HCT116 (cell line): ENCODE measurements at regions not wholly inside any gene's neighbourhood (a gene's known extent, or its start where the extent isn't known, plus 50 kb on each side); places are given as distances from the start of the nearest gene placed in this dataset.

Source experiments
- ATAC-seq: fragments of 200-7000 bp; cut with Tn5 transposase; 2 replicates; pipeline ENCODE4 v1.9.1; 2020; ENCODE audit warnings: mild to moderate bottlenecking, moderate library complexity
- BruUV-seq: library from RNA; stranded (reverse); fragments of 400-500 nt; replicated peaks from 2 replicates; lab custom pipeline; 2021; lab: Mats Ljungman, UMichigan
- CTCF ChIA-PET: fragments of 300-600 bp; sonication (Branson Sonifier 250); formaldehyde crosslinking; loops from one replicate; lab custom pipeline; 2021; ENCODE audit warnings: antibody characterized with exemption; lab: Charles Lee
- POLR2A ChIA-PET: fragments of 300-600, 350-600 bp; sonication (Branson Sonifier 250); formaldehyde crosslinking; loops from one replicate; lab custom pipeline; 2021; ENCODE audit warnings: antibody characterized with exemption; lab: Charles Lee
- RAD21 ChIA-PET, 2 experiments: fragments of 300-600 bp; sonication (Branson Sonifier 250); formaldehyde crosslinking; loops; one replicate each; lab custom pipeline; 2023; ENCODE audit warnings: low total read pairs in 2 of 2; ENCODE audit not compliant: uncharacterized antibody in 2 of 2, unreplicated experiment in 2 of 2, low non-redundant PET in 1 of 2; lab: Charles Lee
- DNase-seq: peaks from one replicate; pipeline ENCODE4 v3.0.0-alpha.2; 2010; ENCODE audit warnings: low read depth, low spot score
- H2AFZ ChIP-seq: fragments of 200-600 bp; shearing (Covaris generic), sonication (generic); 2 replicates; pipeline ENCODE4 v1.6.1; 2017; ENCODE audit warnings: low read depth, mixed run types, mixed read lengths, antibody characterized with exemption, low read length; ENCODE audit not compliant: poor library complexity, severe bottlenecking
- H3K27ac ChIP-seq: 2 replicates; pipeline ENCODE4 v1.5.1; 2012; ENCODE audit warnings: low read depth, low read length
- H3K27me3 ChIP-seq: fragments of 200-600 bp; sonication (generic); 2 replicates; pipeline ENCODE4 v1.6.1; 2016; ENCODE audit warnings: mixed run types, low read length, mixed read lengths; ENCODE audit not compliant: insufficient read depth
- H3K36me3 ChIP-seq, 2 experiments: fragments of 200-500 bp in 1 of 2; fragments of 200-600 bp in 1 of 2; sonication (Bioruptor generic) in 1 of 2; sonication (generic) in 1 of 2; 2 replicates each; pipeline versions ENCODE4 v1.5.1 to v1.6.1; 2014 to 2016; ENCODE audit warnings: low read length in 2 of 2, inconsistent platforms in 1 of 2, mixed read lengths in 1 of 2, mixed run types in 1 of 2; ENCODE audit not compliant: insufficient read depth in 2 of 2, control insufficient read depth in 1 of 2
- H3K4me1 ChIP-seq, 2 experiments: fragments of 200-600 bp in 1 of 2; sonication (generic) in 1 of 2; 2 replicates each; pipeline versions ENCODE4 v1.5.1 to v1.6.1; 2012 to 2017; ENCODE audit warnings: low read length in 2 of 2, inconsistent platforms in 1 of 2, mild to moderate bottlenecking in 1 of 2, mixed read lengths in 1 of 2, mixed run types in 1 of 2, moderate library complexity in 1 of 2; ENCODE audit not compliant: insufficient read depth in 2 of 2, control insufficient read depth in 1 of 2
- H3K4me2 ChIP-seq: fragments of 200-600 bp; sonication (generic); 2 replicates; pipeline ENCODE4 v1.6.1; 2017; ENCODE audit warnings: mixed run types, low read length, mixed read lengths
- H3K4me3 ChIP-seq, 2 experiments: fragments of 200-600 bp in 1 of 2; sonication (generic) in 1 of 2; replicated peaks in 1 of 2; 2 replicates each; pipeline ENCODE4 v1.5.1; 2011 to 2016; ENCODE audit warnings: low read length in 2 of 2, control low read depth in 1 of 2, low read depth in 1 of 2, mild to moderate bottlenecking in 1 of 2, mixed read lengths in 1 of 2, mixed run types in 1 of 2
- H3K79me2 ChIP-seq: fragments of 200-600 bp; sonication (generic); 2 replicates; pipeline ENCODE4 v1.6.1; 2017; ENCODE audit warnings: mild to moderate bottlenecking, mixed run types, low read length, moderate library complexity, mixed read lengths; ENCODE audit not compliant: insufficient read depth
- H3K9ac ChIP-seq: fragments of 200-600 bp; sonication (generic); 2 replicates; pipeline ENCODE4 v1.6.1; 2016; ENCODE audit warnings: low read length, mixed read lengths
- H3K9me2 ChIP-seq: fragments of 200-600 bp; sonication (generic), shearing (Covaris generic); 2 replicates; pipeline ENCODE4 v1.6.1; 2017; ENCODE audit warnings: mixed run types, mild to moderate bottlenecking, moderate library complexity; ENCODE audit not compliant: insufficient read depth
- H3K9me3 ChIP-seq, 2 experiments: fragments of 200-500 bp in 1 of 2; fragments of 200-600 bp in 1 of 2; sonication (Bioruptor generic) in 1 of 2; sonication (generic) in 1 of 2; 2 replicates each; pipeline ENCODE4 v1.6.1; 2014 to 2017; ENCODE audit warnings: low read length in 2 of 2, mixed read lengths in 2 of 2, inconsistent platforms in 1 of 2, low read depth in 1 of 2, mild to moderate bottlenecking in 1 of 2, mixed run types in 1 of 2, moderate library complexity in 1 of 2; ENCODE audit not compliant: control insufficient read depth in 1 of 2, insufficient read depth in 1 of 2
- H4K20me1 ChIP-seq: fragments of 200-600 bp; sonication (generic), shearing (Covaris generic); 2 replicates; pipeline ENCODE4 v1.6.1; 2017; ENCODE audit warnings: mixed run types, mild to moderate bottlenecking, moderate library complexity; ENCODE audit not compliant: insufficient read depth
- EGR1 ChIP-seq: IDR thresholded peaks from 2 replicates; pipeline ENCODE4 v1.6.1; 2012; ENCODE audit warnings: low read depth
- ELF1 ChIP-seq: IDR thresholded peaks from 2 replicates; pipeline ENCODE4 v1.6.1; 2012; ENCODE audit warnings: low read depth, borderline replicate concordance
- EZH2phosphoT487 ChIP-seq: fragments of 200-600 bp; IDR thresholded peaks from 2 replicates; pipeline ENCODE4 v1.6.1; 2018; ENCODE audit warnings: antibody characterized with exemption, borderline replicate concordance
- POLR2A ChIP-seq: IDR thresholded peaks from 2 replicates; pipeline ENCODE4 v1.7.0; 2011; ENCODE audit warnings: borderline replicate concordance; ENCODE audit not compliant: insufficient read depth, insufficient read length; ENCODE audit errors: extremely low read depth
- SP1 ChIP-seq: IDR thresholded peaks from 2 replicates; pipeline ENCODE4 v1.6.1; 2012; ENCODE audit warnings: low read depth
- SRF ChIP-seq: IDR thresholded peaks from 2 replicates; pipeline ENCODE4 v1.6.1; 2012; ENCODE audit warnings: low read depth
- YY1 ChIP-seq: IDR thresholded peaks from 2 replicates; pipeline ENCODE4 v1.6.1; 2011; ENCODE audit warnings: low read length, low read depth, moderate library complexity, mild to moderate bottlenecking; ENCODE audit not compliant: insufficient replicate concordance; ENCODE audit errors: extremely low read depth
- ZNF274 ChIP-seq: fragments of 200-500 bp; sonication (Bioruptor generic); IDR thresholded peaks from 2 replicates; pipeline ENCODE4 v1.6.1; 2014; ENCODE audit warnings: mild to moderate bottlenecking, low read depth, low read length, inconsistent platforms
- intact Hi-C: fragments of 100-400 bp; cut with micrococcal nuclease; formaldehyde crosslinking; loops from 2 replicates; pipeline ENCODE4 v1.10.0; 2022
- TF ChIP-seq, protein P1 (sequence below): IDR thresholded peaks from 2 replicates; pipeline ENCODE4 v1.6.1; 2012
- TF ChIP-seq, protein P2 (sequence below): IDR thresholded peaks from 2 replicates; pipeline ENCODE4 v1.6.1; 2012
- TF ChIP-seq, protein P3 (sequence below), 3 experiments: fragments of 200-600 bp in 1 of 3; sonication (generic) in 1 of 3; IDR thresholded peaks in 2 of 3; conservative IDR thresholded peaks in 1 of 3; 2 replicates each; pipeline ENCODE4 v1.5.1; 2012 to 2017; ENCODE audit warnings: low read depth in 2 of 3, low read length in 2 of 3, antibody characterized with exemption in 1 of 3, borderline replicate concordance in 1 of 3, control low read depth in 1 of 3, mild to moderate bottlenecking in 1 of 3, mixed read lengths in 1 of 3, mixed run types in 1 of 3, moderate library complexity in 1 of 3; ENCODE audit not compliant: insufficient read depth in 1 of 3
- TF ChIP-seq, protein P4 (sequence below): IDR thresholded peaks from 2 replicates; pipeline ENCODE4 v1.6.1; 2011; ENCODE audit warnings: mild to moderate bottlenecking, low read length, moderate library complexity; ENCODE audit not compliant: insufficient replicate concordance; ENCODE audit errors: extremely low read depth

DNA sequence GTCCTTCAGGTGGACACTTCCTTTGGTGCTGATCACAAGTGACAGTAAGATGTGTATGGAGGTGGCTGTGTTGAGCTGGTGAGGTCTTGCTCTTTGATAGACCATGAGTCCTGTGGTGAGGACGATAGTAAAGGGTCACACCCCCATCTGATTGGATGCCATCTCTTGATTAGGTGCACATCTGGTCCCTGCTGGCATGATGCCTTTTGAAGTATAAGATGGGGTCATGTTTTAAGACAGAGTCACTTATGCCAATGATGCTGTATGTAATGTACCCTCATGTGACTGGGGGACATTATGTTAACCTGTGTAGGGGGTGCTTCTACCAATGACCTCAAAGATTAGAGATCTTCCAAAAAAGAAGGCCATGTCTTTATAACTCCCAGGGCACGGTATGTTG, 644.6 kb downstream of the ACTR3B start:
- Histone ChIP-seq H3K4me1 (no peaks in the 10 kb centered on the region), H3K4me2 (no peak overlapping the region), H3K9me3 (peaks cover 0 to 13% of the 10 kb centered on the region in 2 experiments; a peak in 2 of 4 replicates), H3K36me3 (no peaks in the 10 kb centered on the region), H2AFZ (no peak overlapping the region), H3K79me2 (no peaks in the 10 kb centered on the region), H3K9me2 (no peaks in the 10 kb centered on the region), H3K9ac (no peak overlapping the region), H3K27ac (no peak overlapping the region), H4K20me1 (no peaks in the 10 kb centered on the region), H3K27me3 (no peaks in the 10 kb centered on the region), H3K4me3 (no peak overlapping the region)
- CTCF ChIA-PET, result no interaction called here
- RAD21 ChIA-PET, result no interaction called here
- ATAC-seq (no peak), DNase-seq (no peak)
- intact Hi-C loops, result no loop called here
- TF ChIP-seq SRF, result no peak
- POLR2A ChIA-PET, result no interaction called here
- BruUV-seq, result no TSS peak

DNA sequence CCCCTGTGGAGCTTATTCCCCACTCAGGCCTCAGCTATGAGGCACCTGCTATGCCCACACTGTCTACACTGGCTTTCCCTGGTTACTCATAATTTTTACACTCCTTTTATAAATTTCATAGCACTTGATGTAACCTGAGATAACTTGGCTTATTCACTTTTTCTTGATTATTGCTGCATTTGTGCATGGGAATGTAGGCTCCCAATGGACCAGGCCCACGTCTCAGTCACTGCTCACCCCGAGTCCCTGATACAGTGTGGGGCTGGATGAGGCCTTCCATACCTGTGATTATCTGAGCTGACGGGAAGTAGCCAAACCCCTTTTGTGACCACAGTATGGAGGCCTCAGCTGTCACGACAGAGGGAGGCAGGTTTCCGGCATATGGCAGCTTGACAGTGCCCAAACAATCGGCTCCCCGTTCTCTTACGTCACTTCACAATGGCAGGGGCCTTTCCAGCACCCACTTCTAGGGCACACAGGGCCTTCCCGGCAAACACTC, 645.3 kb downstream of the ACTR3B start:
- Histone ChIP-seq H3K36me3 (no peaks in the 10 kb centered on the region), H3K4me2 (no peak overlapping the region), H3K27me3 (no peaks in the 10 kb centered on the region), H2AFZ (no peak overlapping the region), H3K9me2 (no peaks in the 10 kb centered on the region), H3K27ac (no peak overlapping the region), H3K4me3 (no peak overlapping the region), H3K4me1 (no peaks in the 10 kb centered on the region), H3K9ac (no peak overlapping the region), H3K9me3 (peaks cover 0 to 13% of the 10 kb centered on the region in 2 experiments; a peak in 1 of 4 replicates), H3K79me2 (no peaks in the 10 kb centered on the region), H4K20me1 (no peaks in the 10 kb centered on the region)
- intact Hi-C loops, result no loop called here
- ATAC-seq, result no peak
- RAD21 ChIA-PET, result no interaction called here
- no peak for DNase-seq
- BruUV-seq, result no TSS peak
- POLR2A ChIA-PET, result no interaction called here
- CTCF ChIA-PET, result no interaction called here
- TF ChIP-seq, protein P1, sequence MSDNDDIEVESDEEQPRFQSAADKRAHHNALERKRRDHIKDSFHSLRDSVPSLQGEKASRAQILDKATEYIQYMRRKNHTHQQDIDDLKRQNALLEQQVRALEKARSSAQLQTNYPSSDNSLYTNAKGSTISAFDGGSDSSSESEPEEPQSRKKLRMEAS, result no peak
- TF ChIP-seq ZNF274 (no peak), POLR2A (no peak), EZH2phosphoT487 (no peak), SP1 (no peak), EGR1 (no peak), YY1 (no peak), ELF1 (no peak)
- TF ChIP-seq, protein P2, sequence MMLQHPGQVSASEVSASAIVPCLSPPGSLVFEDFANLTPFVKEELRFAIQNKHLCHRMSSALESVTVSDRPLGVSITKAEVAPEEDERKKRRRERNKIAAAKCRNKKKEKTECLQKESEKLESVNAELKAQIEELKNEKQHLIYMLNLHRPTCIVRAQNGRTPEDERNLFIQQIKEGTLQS, result no peak
- TF ChIP-seq, protein P3, sequence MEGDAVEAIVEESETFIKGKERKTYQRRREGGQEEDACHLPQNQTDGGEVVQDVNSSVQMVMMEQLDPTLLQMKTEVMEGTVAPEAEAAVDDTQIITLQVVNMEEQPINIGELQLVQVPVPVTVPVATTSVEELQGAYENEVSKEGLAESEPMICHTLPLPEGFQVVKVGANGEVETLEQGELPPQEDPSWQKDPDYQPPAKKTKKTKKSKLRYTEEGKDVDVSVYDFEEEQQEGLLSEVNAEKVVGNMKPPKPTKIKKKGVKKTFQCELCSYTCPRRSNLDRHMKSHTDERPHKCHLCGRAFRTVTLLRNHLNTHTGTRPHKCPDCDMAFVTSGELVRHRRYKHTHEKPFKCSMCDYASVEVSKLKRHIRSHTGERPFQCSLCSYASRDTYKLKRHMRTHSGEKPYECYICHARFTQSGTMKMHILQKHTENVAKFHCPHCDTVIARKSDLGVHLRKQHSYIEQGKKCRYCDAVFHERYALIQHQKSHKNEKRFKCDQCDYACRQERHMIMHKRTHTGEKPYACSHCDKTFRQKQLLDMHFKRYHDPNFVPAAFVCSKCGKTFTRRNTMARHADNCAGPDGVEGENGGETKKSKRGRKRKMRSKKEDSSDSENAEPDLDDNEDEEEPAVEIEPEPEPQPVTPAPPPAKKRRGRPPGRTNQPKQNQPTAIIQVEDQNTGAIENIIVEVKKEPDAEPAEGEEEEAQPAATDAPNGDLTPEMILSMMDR (IDR thresholded peaks at IDR 0.05 in 2 of 3, conservative IDR thresholded peaks at IDR 0.05 in 1 of 3; ENCODE audit: borderline replicate concordance in 1 of 3, insufficient read depth in 1 of 3, low read depth in 2 of 3, low read length in 2 of 3), result no peak
- TF ChIP-seq, protein P4, sequence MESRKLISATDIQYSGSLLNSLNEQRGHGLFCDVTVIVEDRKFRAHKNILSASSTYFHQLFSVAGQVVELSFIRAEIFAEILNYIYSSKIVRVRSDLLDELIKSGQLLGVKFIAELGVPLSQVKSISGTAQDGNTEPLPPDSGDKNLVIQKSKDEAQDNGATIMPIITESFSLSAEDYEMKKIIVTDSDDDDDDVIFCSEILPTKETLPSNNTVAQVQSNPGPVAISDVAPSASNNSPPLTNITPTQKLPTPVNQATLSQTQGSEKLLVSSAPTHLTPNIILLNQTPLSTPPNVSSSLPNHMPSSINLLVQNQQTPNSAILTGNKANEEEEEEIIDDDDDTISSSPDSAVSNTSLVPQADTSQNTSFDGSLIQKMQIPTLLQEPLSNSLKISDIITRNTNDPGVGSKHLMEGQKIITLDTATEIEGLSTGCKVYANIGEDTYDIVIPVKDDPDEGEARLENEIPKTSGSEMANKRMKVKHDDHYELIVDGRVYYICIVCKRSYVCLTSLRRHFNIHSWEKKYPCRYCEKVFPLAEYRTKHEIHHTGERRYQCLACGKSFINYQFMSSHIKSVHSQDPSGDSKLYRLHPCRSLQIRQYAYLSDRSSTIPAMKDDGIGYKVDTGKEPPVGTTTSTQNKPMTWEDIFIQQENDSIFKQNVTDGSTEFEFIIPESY, result no peak
